ENCODE measurements at regions not wholly inside any gene's neighbourhood (a gene's known extent, or its start where the extent isn't known, plus 50 kb on each side); places are given as distances from the start of the nearest gene placed in this dataset.

DNA sequence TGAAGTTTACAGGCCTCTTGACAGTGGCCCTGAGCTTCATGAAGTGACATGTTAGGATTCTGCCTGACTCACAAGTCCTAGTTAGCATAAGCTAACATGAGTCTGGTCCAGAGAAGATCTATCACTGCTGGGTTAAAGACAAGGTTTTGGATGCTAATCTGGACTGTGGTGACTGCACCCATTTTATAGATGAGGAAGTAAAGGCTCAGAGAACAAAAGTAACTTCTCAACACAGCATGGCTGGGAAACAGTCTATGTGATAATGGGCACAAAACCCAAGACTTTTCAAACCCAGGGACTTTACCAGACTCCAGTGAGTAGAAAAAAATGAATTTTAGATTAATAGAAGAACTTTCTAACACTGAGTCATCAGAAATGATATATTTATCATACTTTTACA, 236.8 kb upstream of the IRX5 start:
- Mint-ChIP-seq H3K27ac (no peak overlapping the region), H3K9me3 (no peaks in the 10 kb centered on the region), H3K4me1 (no peaks in the 10 kb centered on the region), H3K4me3 (no peak overlapping the region), H3K27me3 (no peaks in the 10 kb centered on the region), H3K36me3 (no peaks in the 10 kb centered on the region)
- CTCF ChIA-PET, result no interaction called here
- no peak for DNase-seq

DNA sequence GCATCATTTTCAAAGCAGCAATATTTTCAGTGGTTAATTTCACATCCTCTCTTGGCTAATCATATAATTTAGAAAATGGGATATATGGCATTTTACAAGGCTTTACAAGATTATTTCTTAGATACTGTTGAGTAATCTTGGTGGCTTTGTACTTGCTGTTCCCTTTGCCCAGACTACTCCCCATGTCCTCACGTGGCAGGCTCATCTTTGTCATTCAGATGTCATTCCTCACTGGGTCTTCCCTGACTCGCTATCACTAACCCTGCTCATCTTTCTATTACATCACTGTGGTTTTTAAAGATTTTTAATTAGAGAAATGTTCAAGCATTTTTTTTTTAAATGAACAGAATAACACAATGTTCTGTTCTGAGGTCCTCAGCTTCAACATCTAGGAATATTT, 240.0 kb upstream of the IRX5 start:
- Mint-ChIP-seq H3K4me1 (no peaks in the 10 kb centered on the region), H3K9me3 (no peaks in the 10 kb centered on the region), H3K36me3 (no peaks in the 10 kb centered on the region), H3K27ac (no peak overlapping the region), H3K27me3 (no peaks in the 10 kb centered on the region), H3K4me3 (no peak overlapping the region)
- CTCF ChIA-PET, result no interaction called here
- DNase-seq, result no peak

DNA sequence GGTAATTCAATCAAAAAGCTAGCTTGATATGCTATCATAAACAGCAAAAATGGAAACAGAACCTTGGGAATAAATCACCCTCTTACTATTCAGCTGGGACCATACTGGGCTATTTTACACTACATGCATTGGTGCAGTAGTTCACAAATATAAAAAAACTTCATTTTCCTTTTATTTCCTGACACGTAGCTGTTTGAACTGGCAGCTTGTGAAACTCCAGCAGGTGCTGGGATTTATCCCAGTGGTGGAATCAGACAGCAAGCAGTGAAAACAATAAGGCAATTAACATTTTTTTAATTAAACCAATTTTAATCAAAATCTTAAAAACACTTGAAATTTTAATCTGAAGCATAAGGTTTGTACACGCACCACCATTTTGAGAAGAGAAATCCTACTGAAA, 240.4 kb upstream of the IRX5 start:
- DNase-seq, result no peak
- H3K27ac Mint-ChIP-seq, result no peak overlapping the region
- no peaks in the 10 kb centered on the region for H3K9me3 Mint-ChIP-seq
- H3K4me3 Mint-ChIP-seq, result no peak overlapping the region
- CTCF ChIA-PET, result no interaction called here
- H3K27me3 Mint-ChIP-seq, result no peaks in the 10 kb centered on the region
- no peaks in the 10 kb centered on the region for H3K4me1 Mint-ChIP-seq
- H3K36me3 Mint-ChIP-seq, result no peaks in the 10 kb centered on the region

DNA sequence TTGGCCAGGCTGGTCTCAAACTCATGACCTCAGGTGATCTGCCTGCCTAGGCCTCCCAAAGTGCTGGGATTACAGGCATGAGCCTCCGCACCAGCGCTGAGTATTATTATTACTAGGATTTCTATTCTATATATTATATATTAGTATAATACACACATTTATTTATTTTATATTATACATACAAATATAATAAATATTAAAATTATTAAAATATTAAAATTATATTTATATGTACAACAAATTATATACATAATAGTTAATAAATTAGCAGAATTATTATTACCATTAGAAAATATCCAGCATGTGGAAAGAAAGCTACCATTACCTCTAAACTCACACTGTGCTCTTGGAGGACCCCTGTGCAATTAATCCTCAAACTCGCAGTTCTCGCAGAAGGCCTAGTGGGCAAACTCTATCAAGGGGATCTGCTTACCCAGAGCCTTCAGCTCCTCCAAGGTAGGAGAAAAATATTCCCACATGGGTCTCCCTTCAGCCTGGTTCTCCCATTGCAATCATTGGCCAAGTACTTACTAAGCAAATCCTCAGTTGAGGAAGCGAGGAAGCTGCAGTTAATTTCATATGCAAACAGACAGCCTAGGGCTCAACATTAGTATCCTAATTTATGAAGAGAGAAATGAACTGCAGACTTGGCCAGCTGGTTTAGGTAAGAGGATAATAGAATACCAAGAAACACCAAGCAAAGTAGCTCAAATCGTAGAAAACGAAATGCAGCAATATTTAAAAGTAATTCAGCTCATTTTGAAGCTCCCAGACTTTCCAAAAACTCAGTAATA, 241.4 kb upstream of the IRX5 start:
- Mint-ChIP-seq H3K27me3 (no peaks in the 10 kb centered on the region), H3K9me3 (no peaks in the 10 kb centered on the region), H3K27ac (no peak overlapping the region), H3K36me3 (no peaks in the 10 kb centered on the region), H3K4me1 (no peaks in the 10 kb centered on the region), H3K4me3 (no peak overlapping the region)
- no peak for DNase-seq
- CTCF ChIA-PET, result no interaction called here

DNA sequence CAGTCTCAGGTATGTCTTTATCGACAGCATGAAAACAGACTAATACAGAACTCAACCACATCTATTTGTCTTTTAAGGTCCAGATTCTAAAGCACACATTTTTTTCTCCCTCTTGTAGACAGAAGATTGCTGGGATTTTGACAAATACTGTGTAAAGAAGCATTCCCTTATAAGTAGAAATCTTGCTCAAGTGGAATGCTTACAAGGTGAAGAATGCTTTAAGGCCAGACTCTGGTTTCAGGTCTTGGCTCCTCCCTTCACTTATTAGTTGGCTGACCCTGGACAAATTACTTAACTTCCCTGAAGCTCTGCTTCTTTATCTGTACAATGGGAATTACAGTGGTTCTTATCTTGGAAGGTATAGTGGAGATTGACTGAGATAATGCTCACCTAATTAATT, 242.3 kb upstream of the IRX5 start:
- no peaks in the 10 kb centered on the region for H3K4me1 Mint-ChIP-seq
- no peak overlapping the region for H3K4me3 Mint-ChIP-seq
- no peaks in the 10 kb centered on the region for H3K36me3 Mint-ChIP-seq
- no peaks in the 10 kb centered on the region for H3K27me3 Mint-ChIP-seq
- no peaks in the 10 kb centered on the region for H3K9me3 Mint-ChIP-seq
- CTCF ChIA-PET, result no interaction called here
- no peak overlapping the region for H3K27ac Mint-ChIP-seq
- DNase-seq, result no peak

DNA sequence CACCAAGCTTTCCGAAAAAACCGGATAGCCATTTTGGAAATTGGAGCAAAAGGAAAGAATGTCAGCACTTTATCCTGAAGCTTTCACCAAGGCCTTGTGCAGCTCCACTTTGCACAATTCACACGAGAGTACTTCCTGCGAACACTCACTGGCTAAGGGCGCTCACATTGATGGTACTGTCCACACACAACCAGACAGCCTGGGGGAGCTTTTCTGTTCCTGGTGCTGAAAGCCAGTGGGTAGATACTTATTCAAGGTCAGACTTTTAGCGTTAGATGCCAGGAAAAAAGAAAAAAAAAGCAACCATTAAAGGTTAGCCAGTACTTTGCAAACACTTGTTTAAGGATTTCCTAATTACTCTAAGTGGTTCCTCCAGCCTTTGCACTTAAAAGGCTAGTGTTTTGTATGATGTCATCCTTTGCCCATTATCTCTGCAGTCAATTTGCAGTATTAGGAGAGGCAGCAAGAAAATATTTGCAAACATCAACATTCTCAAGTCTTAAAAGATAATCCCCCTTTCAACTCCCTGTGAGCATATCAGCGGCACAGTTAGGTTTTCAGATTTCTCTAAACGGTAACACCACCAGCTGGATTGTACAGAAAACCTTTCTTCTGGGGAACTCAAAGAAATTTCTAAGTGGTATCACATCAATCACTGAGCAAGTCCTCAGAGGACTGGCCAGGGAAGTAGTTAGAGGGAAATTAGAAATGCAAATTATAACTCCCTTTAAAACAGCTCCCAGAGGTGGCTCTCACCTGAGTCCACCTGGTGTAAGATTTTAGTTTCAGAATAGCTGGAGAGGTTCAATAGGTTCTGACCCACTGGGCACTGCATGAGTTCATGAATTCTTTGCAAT, 243.4 kb upstream of the IRX5 start:
- Mint-ChIP-seq H3K36me3 (no peaks in the 10 kb centered on the region), H3K4me3 (no peak overlapping the region), H3K27me3 (no peaks in the 10 kb centered on the region), H3K27ac (no peak overlapping the region), H3K4me1 (no peaks in the 10 kb centered on the region), H3K9me3 (no peaks in the 10 kb centered on the region)
- CTCF ChIA-PET, result no interaction called here
- no peak for DNase-seq

DNA sequence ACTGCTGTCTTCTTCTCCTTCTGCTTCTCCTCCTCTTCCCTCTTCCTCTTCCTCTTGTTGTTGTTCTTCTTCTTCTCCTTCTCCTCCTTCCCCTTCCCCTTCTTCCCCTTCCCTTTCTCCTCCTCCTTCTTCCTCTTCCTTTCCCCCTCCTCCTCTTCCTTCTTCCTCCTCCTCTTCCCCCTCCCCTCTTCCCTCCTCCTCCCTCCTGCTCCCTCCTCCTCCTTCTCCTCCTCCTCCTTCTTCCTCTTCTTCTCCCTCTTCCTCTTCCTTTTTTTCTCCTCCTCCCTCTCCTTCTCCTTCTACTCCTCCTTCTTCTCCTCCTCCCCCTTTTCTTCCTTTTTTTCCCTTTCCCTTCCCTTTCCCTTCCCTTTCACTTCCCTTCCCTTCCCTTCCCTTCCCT, 245.0 kb upstream of the IRX5 start:
- H3K36me3 Mint-ChIP-seq, result no peaks in the 10 kb centered on the region
- no peaks in the 10 kb centered on the region for H3K27me3 Mint-ChIP-seq
- CTCF ChIA-PET, result no interaction called here
- H3K4me1 Mint-ChIP-seq, result no peaks in the 10 kb centered on the region
- DNase-seq, result no peak
- H3K4me3 Mint-ChIP-seq, result no peak overlapping the region
- no peaks in the 10 kb centered on the region for H3K9me3 Mint-ChIP-seq
- no peak overlapping the region for H3K27ac Mint-ChIP-seq

DNA sequence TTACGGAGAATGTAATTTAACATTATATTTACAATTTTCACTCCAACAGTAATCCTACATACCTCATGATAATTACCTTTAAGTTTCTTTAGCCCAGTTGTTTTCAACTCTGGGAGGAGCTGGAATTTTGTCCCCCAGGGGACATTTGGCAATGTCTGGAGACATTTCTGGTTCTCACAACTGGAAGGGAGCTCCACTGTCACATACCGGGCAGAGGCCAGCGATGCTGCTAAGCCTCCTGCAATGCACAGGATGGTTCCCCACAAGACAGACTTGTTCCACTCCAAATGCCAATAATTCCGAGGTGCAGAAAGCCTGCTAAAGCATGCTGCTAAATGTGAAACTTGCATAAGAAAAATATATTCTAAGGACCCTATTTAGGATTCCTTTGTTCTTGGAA, 251.1 kb upstream of the IRX5 start:
- Mint-ChIP-seq H3K27me3 (no peaks in the 10 kb centered on the region), H3K9me3 (no peaks in the 10 kb centered on the region)
- CTCF ChIA-PET, result no interaction called here

DNA sequence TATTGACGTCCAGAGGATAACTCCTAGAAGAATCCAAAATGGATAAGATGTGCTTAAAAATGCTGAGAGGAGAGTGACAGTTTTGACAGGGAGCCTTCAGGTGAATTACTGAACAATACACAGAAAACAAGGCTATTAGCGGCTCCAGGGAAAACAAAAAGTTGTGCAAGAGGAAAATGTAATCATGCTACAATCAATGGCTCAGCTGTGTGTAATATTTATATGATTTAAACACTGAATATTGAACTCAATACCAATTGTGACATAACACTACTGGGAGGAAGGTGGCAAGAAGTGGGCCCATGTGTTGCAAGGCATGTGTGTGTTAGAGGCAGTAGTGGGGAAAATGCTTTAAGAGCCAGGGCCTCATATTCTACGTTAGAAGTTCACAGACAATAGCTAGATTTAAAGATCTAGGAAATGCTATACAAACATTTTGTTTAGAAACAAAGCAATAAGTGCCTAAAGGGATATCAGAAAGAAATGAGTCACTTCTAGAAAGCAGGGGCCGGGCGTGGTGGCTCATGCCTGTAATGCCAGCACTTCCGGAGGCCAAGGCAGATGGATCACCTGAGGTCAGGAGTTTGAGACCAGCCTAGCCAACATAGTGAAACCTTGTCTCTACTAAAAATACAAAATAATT, 253.2 kb upstream of the IRX5 start:
- Mint-ChIP-seq H3K4me3 (no peak overlapping the region), H3K36me3 (no peaks in the 10 kb centered on the region), H3K9me3 (no peaks in the 10 kb centered on the region), H3K27ac (no peak overlapping the region), H3K27me3 (no peaks in the 10 kb centered on the region), H3K4me1 (no peaks in the 10 kb centered on the region)
- DNase-seq, result no peak
- CTCF ChIA-PET, result no interaction called here

More for the DNA sequence above, 251.1 kb upstream of the IRX5 start:
- Mint-ChIP-seq H3K27ac (no peak overlapping the region), H3K4me1 (no peaks in the 10 kb centered on the region), H3K4me3 (no peak overlapping the region), H3K36me3 (no peaks in the 10 kb centered on the region)
- no peak for DNase-seq

DNA sequence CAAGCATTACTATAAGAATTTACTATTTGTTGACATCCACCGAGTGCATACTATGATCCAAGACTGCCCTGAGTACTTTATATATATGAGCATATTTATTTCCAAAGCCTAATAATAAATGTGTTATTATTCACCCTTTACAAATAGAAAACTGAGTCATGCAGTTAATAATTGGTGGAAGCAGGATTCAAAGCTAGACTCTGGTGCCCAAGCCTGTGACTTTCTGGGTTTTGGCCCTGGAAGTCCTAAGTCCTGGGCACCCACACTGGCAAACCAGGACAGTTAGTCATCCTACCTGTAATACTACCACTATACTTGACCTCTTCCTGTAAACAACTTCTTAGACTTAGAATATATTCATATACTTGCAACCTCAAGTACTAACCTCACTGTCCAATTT, 257.4 kb upstream of the IRX5 start:
- H3K27me3 Mint-ChIP-seq, result no peaks in the 10 kb centered on the region

DNA sequence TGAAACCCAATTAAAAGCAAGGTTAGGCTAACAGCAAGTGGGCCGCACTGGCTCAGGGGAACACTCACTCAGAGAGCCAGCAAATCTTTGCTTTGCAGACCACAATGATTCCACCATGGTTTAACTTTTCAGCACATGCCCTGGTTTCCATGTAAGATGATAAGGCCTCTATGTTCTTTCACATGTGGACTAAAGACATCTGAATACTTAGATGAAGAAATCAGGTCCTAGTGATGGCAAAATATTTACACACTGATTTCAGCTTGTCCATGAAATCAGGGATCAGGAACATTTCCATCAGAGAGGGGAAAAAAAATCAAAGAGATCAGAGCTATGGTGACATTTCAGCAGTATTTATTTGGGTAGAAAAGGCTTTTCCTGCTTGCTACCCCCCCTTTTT, 258.2 kb upstream of the IRX5 start:
- no peaks in the 10 kb centered on the region for H3K9me3 Mint-ChIP-seq
- H3K36me3 Mint-ChIP-seq, result no peaks in the 10 kb centered on the region
- CTCF ChIA-PET, result no interaction called here
- DNase-seq, result no peak
- no peak overlapping the region for H3K27ac Mint-ChIP-seq
- H3K27me3 Mint-ChIP-seq, result no peaks in the 10 kb centered on the region
- H3K4me1 Mint-ChIP-seq, result no peaks in the 10 kb centered on the region
- no peak overlapping the region for H3K4me3 Mint-ChIP-seq

More for the DNA sequence above, 257.4 kb upstream of the IRX5 start:
- H3K9me3 Mint-ChIP-seq, result no peaks in the 10 kb centered on the region
- no peak for DNase-seq
- H3K4me1 Mint-ChIP-seq, result no peaks in the 10 kb centered on the region
- CTCF ChIA-PET, result no interaction called here
- no peak overlapping the region for H3K4me3 Mint-ChIP-seq
- no peak overlapping the region for H3K27ac Mint-ChIP-seq
- H3K36me3 Mint-ChIP-seq, result no peaks in the 10 kb centered on the region

DNA sequence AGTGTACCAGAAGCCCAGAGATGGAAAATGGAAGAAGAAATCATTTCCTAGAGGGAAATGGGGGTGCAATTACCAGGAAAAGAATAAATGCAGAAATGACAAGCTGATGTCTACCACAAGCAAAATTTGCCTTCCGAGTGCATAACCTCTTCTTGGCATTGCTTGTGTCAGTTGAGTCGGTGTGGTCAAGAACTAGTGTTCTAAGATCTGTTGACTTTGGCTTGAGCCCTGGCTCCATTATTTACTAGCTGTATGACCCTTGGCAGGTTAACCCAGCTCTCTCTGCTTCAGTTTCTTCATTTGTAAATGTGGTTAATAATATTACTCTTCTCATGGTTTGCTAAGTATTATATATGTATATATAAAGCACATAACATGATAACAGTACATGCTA, 273.0 kb upstream of the IRX5 start:
- Mint-ChIP-seq H3K9me3 (peaks cover 1% of the 10 kb centered on the region), H3K4me3 (no peak overlapping the region), H3K27ac (no peak overlapping the region), H3K4me1 (no peaks in the 10 kb centered on the region), H3K36me3 (no peaks in the 10 kb centered on the region), H3K27me3 (peaks cover 21% of the 10 kb centered on the region)
- CTCF ChIA-PET, result no interaction called here
- no peak for DNase-seq

DNA sequence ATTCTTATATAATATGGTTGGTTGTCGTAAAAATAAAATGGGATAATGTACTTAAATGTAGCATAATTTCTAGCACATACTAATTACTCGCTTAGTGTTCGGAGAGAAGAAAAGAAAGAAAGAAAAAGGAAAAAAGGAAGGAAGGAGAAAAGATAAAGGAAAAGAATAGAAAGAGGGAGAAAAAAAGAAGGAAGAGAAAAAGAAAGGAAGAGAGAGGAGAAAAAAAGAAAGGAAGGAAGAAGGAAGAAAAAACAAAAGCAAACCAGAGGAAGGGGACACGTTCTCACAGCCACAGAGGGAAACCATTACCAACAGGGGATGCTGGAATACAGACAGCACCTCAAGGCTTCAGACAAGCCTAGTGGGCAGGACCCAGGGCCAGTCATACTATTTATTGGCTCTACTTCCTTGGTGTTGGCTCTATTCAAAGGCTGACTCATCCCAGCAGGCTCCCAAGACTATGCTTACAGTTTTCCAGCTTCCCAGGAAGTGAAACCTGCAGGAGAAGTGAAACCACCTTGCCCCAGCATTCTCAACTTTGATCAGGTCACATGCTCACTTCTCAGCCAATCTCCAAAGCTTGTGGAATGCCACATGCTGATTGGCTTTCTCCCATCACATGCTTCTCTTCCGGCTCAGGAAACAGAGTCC, 273.5 kb upstream of the IRX5 start:
- Mint-ChIP-seq H3K36me3 (no peaks in the 10 kb centered on the region), H3K27ac (no peak overlapping the region), H3K27me3 (peaks cover 21% of the 10 kb centered on the region), H3K4me3 (no peak overlapping the region), H3K4me1 (no peaks in the 10 kb centered on the region), H3K9me3 (peaks cover 1% of the 10 kb centered on the region)
- DNase-seq, result no peak
- CTCF ChIA-PET, result no interaction called here

DNA sequence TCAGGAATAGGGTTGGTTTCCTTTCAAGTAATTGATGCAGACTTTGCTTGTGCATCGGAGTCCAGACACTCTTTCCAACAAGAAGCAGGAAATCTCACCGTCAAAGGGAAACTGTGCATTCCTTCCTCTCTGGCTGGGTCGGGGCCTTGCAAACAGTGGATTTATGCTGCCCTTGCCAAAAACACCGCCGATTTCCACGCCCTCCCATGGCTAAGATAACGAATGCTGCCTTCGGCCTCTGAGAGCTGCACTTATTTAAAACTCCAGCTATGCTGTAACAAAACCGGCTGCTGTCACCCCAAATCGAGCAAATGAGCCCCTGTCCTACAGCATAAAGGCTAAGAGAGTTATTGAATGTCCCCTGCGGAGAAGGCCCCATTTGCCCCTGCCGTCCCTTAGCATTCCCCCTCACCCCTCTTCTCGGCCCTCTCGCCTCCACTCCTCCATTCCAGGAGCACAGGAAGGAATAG, 275.5 kb upstream of the IRX5 start:
- DNase-seq, result no peak
- Mint-ChIP-seq H3K9me3 (peaks cover 1% of the 10 kb centered on the region), H3K27me3 (peaks cover 21% of the 10 kb centered on the region), H3K27ac (no peak overlapping the region), H3K36me3 (no peaks in the 10 kb centered on the region), H3K4me1 (no peaks in the 10 kb centered on the region), H3K4me3 (no peak overlapping the region)
- CTCF ChIA-PET, result no interaction called here

All from activated naive CD4-positive, alpha-beta T cell treated with anti-CD3 and anti-CD28 coated beads, Interleukin-2, amount 10 ng/mL, durations not matched to agents 7 days and 5 days (primary cell).